GM13976 (cell line): ENCODE measurements at regions not wholly inside any gene's neighbourhood (a gene's known extent, or its start where the extent isn't known, plus 50 kb on each side); places are given as distances from the start of the nearest gene placed in this dataset.
A peak's percentile ranks its signal among the peaks of the same experiment; 100 is the strongest.
"Not testable (repeated sequence)": the region's sequence is repeated elsewhere in the genome, so short reads cannot be mapped to it uniquely, and the experiment has no call there.

ENCODE experiments used
- DNase-seq: peaks from one replicate; pipeline ENCODE4 v3.0.0; 2012; ENCODE audit warnings: low spot score
- CTCF ChIP-seq: IDR thresholded peaks from 2 replicates; pipeline ENCODE4 v1.5.1; 2012; ENCODE audit warnings: borderline replicate concordance, mild to moderate bottlenecking; ENCODE audit not compliant: insufficient read depth; ENCODE audit errors: extremely low read depth, missing control alignments, control extremely low read depth
- in situ Hi-C: fragments of 300-500 bp; cut with MboI; formaldehyde crosslinking; loops from one replicate; pipeline ENCODE4 v1.12.0; 2022; ENCODE audit warnings: low sequenced_read_pairs, mixed read lengths, inconsistent platforms; ENCODE audit not compliant: unreplicated experiment

GRCh38 chr4:94084155-94084554 lies 123.5 kb upstream of the SMARCAD1 start:
- DNase-seq: no peak
- TF ChIP-seq CTCF: no peak
- in situ Hi-C loops: no loop called here

DNA sequence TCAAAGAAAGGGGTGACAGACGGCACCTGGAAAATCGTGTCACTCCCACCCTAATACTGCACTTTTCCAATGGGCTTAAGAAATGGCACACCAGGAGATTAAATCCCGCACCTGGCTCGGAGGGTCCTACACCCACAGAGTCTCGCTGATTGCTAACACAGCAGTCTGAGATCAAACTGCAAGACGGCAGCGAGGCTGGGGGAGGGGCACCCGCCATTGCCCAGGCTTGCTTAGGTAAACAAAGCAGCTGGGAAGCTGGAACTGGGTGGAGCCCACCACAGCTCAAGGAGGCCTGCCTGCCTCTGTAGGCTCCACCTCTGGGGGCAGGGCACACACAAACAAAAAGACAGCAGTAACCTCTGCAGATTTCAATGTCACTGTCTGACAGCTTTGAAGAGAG lies 108.5 kb upstream of the SMARCAD1 start:
- in situ Hi-C loops, DNase-seq: not testable (repeated sequence)

- no peak for DNase-seq
- no peak for TF ChIP-seq CTCF
- in situ Hi-C loops: no loop called here
Observed at GRCh38 chr4:94112644-94113043, 95.0 kb upstream of the SMARCAD1 start.

- in situ Hi-C loops: no loop called here
- no peak for DNase-seq
- no peak for TF ChIP-seq CTCF
Observed at GRCh38 chr4:94115687-94116086, 92.0 kb upstream of the SMARCAD1 start.

GRCh38 chr4:94116842-94117241 lies 90.8 kb upstream of the SMARCAD1 start:
- in situ Hi-C loops: no loop called here
- DNase-seq: no peak
- TF ChIP-seq CTCF: no peak

DNA sequence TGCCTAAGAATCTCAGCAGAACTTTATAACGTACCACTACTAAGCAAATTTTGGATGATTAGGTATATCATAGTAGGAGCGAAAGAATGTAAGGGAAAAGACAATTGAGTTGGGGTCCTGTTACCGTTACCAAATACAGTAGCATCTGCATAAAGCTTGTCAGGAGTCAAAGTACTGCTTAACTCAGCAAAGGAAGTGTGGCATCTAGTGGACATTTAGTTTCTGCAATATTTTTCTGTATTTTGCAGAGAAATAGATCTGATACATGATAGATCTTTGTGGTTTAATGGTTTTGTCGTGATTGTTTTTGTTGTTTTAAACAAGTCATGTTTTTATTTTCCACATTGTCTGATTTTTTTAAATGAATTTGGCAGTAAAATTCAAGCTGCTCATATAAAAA lies 81.0 kb upstream of the SMARCAD1 start:
- in situ Hi-C loops: loop anchor here (25.0 kb wide), 1 partner anchor 339 kb away; no protein-coding TSS in a partner anchor
- no peak for TF ChIP-seq CTCF
- no peak for DNase-seq

DNA sequence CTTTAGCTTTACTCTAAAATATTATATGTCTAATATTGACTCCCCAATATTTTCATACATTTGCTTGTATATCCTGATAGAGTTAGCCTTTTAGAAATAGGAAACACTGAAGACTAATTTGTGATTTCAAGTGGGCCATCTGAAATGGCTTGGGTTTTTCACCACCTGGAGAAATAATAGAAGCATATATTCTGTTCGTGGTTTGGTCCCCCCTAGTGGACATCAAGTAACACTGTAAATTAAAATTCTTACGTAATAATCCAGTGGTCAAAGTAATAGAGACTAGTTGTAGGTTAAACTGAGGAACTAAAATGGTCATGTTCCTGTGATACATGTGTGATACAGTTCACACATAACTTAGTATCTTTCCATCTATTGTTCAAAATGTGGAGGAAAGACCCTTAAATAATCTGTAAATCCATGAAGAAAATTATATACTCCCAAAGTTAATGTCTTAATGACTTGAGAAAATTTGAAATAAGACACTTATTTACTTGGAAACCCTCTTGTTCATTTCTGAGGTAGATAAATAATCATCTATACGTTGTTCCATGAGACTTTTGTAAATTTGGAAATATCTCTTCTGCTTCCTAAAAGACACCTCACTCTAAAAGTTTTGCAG lies 79.8 kb upstream of the SMARCAD1 start:
- DNase-seq: peak; percentile 29
- in situ Hi-C loops: loop anchor here (25.0 kb wide), 1 partner anchor 341 kb away; no protein-coding TSS in a partner anchor
- peak; percentile 6 for TF ChIP-seq CTCF
